Activated CD8-positive, alpha-beta memory T cell treated with anti-CD3 and anti-CD28 coated beads for 24 hours (primary cell): ENCODE measurements at regions not wholly inside any gene's neighbourhood (a gene's known extent, or its start where the extent isn't known, plus 50 kb on each side); places are given as distances from the start of the nearest gene placed in this dataset.
"Not testable (repeated sequence)": the region's sequence is repeated elsewhere in the genome, so short reads cannot be mapped to it uniquely, and the experiment has no call there.

ENCODE experiments used
- DNase-seq: peaks from one replicate; pipeline ENCODE4 v3.0.0-alpha.2; 2020

DNA sequence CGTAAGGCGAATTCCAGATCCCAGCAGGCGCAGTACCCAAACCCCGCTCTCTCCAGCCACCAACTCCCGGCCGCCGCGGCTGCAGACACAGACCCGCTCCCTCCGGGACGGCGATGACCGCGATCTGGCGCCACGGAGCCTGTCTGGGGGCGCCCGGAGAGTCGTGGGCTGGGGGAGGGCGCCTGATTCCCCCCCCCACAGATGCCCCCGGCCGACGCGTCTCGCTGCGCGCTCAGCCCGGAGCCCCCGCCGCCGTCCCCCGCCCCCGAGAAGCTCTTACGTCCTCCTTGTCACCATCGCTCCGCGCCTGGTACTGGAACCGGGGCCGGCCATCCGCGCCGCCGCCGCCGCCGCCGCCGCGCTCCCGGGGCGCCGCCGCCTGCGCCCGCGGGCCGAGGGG is 173.6 kb downstream of the ATP6V0E2 start:
- peak; percentile 62 for DNase-seq

- DNase-seq: peak; percentile 64
Measured at GRCh38 chr7:150047772-150048171, 174.0 kb downstream of the ATP6V0E2 start.

DNA sequence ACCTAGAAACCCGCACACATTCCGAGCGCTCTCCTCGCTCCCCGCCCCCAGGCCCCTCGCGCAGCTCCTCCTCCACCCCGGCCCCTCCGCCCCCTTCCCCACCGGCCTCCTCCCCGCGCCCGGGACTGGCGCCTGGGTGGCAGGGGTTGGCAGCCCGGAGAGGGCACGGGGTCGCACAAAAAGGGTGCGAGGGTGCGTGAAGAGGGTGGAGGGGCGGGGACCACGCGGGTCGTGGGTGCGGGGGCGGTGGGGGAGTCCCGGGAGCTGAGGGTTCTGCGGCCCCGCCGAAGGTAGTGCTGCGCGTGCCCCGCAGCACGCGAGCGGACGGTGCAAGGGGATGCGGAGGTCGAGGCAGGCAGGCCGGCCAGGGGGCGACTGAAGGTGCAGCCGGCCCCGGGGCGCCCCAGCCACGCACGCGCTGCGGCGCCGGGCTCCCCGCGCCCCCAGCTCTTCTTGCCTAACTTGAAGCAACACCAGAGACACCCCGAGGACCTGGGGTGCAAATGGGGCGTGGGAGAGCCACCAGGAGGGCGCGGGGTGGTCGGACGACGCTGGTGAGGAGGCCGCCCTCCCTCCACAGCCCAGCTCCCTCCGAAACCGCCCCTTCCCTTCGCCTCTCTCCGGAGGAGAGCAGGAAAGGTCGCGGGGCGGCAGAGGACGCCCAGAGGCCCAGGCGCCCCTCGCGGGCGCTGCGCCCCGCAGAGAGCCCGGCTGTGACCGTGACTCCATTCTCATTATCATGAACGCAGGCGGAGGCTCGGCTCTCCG is 174.7 kb downstream of the ATP6V0E2 start:
- DNase-seq: peak; percentile 75

GRCh38 chr7:150049012-150049655 is 175.4 kb downstream of the ATP6V0E2 start:
- DNase-seq: peak; percentile 70

DNA sequence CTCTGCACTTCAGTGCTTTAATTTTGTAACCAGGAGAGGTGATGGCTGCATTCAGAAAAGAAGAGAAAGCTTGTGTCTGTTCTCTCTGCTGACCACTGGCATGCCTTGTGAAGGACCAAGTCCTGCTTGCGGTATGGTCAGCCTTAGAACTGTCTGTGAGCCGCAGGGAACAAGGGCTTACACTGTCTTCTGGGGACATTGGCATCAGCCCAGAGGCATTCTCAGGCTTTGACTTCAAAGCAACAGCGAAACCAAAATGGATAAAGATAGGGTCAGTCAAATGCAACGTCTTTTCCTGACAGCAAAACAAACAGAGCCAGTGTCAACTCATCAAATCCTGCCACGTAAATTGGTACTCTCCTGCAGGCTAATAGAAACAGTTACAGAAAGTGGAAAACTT is 179.6 kb downstream of the ATP6V0E2 start:
- DNase-seq: not testable (repeated sequence)

DNA sequence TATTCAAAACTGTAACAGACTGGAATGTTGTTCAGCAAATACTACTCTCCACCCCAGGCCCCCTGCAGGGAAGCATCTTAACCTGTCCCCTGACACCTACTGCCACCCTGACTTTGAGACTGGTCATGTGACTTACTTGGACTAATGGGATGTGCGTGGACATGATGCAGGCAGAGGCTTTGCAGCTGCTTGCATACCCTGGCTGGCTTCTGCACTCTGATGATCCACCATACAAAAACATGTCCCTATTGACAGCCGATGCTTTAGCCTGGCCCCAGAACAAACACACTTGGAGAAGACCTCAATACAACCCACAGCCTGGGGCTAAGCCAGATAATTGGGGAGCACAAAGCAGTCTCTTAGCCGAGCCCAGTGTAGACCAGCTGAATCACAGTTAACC is 180.5 kb downstream of the ATP6V0E2 start:
- DNase-seq: not testable (repeated sequence)

GRCh38 chr7:150060259-150061221 is 186.8 kb downstream of the ATP6V0E2 start:
- peak; percentile 96 for DNase-seq

DNA sequence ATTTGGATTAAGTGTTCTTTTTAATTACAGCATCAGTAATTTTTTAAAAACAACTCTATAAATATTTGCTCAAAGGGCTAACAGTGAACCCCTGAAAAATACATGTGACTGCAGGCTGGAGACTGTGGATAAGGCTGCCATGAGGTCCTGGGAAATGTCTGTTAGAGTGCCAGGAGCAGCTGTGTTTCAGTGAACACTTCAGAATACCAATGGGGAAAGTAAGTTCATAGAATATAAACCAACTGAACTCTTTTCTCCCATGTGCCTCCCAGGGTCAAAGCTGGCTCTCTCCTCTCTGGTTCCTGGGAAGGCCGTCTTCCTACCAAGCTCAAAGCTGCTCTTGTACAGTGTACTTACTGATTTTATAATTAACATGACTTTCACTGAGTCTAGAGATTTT is 189.4 kb downstream of the ATP6V0E2 start:
- DNase-seq: not testable (repeated sequence)

- not testable (repeated sequence) for DNase-seq
Measured at GRCh38 chr7:150069555-150070313, 196.0 kb downstream of the ATP6V0E2 start.

- DNase-seq: not testable (repeated sequence)
Measured at GRCh38 chr7:150077543-150077942, 203.8 kb downstream of the ATP6V0E2 start.

GRCh38 chr7:150081865-150082264 is 208.1 kb downstream of the ATP6V0E2 start:
- DNase-seq: not testable (repeated sequence)

GRCh38 chr7:150084724-150085123 is 211.0 kb downstream of the ATP6V0E2 start:
- DNase-seq: not testable (repeated sequence)

DNA sequence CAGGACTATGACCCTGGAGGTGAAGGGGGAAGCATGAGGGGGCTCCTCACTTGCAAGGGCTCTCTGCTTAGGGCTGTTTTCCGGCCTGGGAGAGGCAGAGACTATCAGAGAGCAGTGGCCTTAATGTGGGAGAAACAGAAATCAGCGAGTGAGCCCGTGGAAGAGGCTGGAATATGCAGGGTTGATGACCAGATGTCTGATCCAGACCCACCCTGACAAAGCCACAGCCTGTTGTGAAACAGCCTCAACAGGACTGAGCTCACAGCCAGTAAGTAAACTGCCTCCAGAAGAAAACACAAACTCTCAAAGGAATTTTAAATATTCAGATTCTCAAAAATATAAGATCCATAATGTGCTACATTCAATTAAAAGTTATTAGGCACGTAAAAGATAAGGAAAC is 213.7 kb downstream of the ATP6V0E2 start:
- not testable (repeated sequence) for DNase-seq

DNA sequence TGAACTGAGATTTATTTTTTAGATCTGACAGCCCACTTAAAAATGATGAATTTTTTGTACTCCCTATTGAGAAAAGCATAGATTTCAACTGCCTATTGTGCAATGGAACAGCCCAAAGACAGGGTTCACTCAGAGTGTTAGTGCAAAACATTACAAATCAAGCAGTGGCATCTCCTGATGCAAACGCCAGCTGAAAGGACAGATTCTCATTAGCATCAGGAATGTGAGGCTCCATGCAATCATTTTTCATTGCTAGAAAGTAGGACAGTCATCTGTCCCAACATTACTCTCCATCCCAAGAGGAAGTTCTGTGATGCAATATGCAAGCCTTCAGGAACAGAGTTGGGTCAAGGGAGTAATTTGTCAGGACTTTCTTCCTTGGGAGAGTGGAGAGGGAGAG is 215.4 kb downstream of the ATP6V0E2 start:
- not testable (repeated sequence) for DNase-seq

GRCh38 chr7:150090776-150091175 is 217.0 kb downstream of the ATP6V0E2 start:
- not testable (repeated sequence) for DNase-seq

GRCh38 chr7:150093897-150094296 is 220.1 kb downstream of the ATP6V0E2 start:
- not testable (repeated sequence) for DNase-seq

DNA sequence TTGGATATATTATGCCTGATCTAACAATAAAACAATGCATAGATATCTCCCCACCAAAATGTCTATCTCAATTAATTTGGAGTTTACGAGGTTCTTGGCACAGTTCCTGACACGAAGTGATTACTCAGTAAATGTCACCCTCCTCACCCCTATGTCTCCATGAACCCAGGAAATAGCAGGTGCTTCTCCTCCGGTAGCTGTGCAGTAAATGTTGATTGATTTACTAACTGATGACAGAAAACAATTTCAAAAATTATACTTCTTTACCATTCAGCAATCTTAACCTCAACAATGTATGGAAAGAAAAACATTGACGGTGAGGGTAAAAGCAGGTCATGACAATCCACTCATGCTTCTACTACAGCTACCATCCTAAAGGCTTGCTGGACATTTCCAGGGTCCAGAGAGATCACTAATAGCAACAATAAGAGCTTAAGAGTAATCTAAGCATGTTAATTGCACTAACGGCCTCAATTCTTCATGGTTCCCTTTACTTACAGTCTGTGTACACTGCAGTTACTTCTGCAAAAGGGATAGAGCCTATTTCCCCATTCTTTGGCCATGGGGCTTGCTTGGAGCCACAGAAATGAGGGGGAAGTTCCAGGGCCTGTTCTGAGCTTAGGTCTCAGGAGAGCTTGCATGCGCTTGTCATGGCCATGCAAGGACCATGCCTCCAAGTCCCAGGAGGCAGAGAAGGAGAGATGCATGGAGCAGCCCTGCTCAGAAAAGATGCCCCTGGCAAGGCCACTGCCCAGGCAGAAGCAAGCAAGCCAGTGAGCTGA is 222.6 kb downstream of the ATP6V0E2 start:
- DNase-seq: not testable (repeated sequence)

GRCh38 chr7:150098592-150098991 is 224.6 kb upstream of the LRRC61 start:
- not testable (repeated sequence) for DNase-seq

DNA sequence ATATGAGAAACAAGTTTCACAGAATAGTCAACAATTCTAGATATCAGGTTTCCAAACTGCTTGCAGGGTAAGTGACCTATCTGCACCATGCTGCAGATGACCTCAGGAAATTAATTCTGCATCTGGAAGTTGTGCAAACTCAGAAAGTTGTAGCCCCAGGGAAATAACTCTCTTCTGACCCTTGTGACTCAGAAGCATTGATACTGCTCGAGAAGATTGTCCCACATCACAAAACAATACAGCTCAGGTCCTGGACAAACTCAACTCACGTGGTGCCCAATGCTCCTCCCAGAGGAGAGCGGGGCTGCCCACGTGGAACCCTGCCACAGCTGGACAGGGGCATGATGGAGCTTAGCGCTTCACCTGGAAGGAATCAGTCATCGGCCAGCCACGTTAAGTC is 221.9 kb upstream of the LRRC61 start:
- not testable (repeated sequence) for DNase-seq

- DNase-seq: not testable (repeated sequence)
Measured at GRCh38 chr7:150107283-150107682, 215.9 kb upstream of the LRRC61 start.

DNA sequence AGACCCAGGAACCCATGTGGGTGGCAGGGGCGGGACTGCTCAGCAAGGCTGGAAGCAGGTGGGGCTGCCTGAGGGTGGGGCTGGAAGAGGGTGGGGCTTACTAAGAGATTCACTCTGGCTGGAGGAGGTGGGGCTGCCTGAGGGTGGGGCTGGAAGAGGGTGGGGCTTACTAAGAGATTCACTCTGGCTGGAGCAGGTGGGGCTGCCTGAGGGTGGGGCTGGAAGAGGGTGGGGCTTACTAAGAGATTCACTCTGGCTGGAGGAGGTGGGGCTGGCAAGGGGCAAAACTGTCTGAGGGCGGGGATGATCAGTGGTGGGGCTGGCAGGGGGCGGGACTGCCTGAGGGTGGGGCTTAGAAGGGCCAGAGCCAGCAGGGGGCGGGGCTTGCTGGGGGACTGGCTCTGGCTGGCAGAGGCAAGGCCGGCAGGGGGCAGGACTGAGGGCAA is 212.8 kb upstream of the LRRC61 start:
- not testable (repeated sequence) for DNase-seq
